Inferior parietal cortex (tissue), 1 donor: ENCODE measurements at regions not wholly inside any gene's neighbourhood (a gene's known extent, or its start where the extent isn't known, plus 50 kb on each side); places are given as distances from the start of the nearest gene placed in this dataset.

ENCODE experiments used
- DNase-seq: peaks from one replicate; pipeline ENCODE4 v3.0.0-alpha.2; 2016; ENCODE audit errors: extremely low spot score

DNA sequence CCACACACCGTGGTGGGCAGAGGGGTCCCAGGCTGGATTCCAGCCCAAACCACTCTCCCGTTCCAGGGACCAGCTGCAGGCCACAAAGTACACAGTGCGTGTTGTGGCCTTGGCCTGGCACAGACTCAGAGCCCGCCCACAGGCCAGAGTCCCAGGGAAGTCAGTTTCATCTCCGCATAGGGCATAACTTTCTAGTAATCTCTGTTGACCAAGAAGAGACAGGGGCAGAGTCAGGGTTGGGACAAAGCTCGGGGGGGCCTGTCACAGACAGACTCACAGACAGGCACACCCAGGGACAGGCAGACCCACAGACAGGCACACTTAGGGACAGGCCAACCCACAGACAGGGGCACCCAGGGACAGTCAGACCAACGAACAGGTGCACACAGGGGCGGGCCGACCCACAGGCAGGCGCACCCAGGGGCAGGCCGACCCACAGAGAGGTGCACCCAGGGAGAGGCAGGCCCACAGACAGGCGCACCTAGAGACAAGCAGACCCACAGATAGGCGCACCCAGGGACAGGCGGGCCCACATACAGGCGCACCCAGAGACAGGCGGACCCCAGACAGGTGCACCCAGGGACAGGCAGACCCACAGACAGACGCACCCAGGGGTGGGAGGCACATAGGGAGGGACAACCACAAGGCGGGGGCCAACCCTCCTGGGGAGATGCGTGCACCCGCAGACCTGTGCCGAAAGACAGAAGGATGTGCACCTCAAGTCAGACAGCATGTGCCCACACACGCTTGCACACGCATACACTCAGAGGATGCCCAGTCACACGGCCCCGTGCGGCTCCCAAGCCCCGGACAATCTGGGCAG lies 323.3 kb upstream of the RTL1 start:
- no peak for DNase-seq

- no peak for DNase-seq
Measured at GRCh38 chr14:101227611-101228594, 324.4 kb upstream of the RTL1 start.

DNA sequence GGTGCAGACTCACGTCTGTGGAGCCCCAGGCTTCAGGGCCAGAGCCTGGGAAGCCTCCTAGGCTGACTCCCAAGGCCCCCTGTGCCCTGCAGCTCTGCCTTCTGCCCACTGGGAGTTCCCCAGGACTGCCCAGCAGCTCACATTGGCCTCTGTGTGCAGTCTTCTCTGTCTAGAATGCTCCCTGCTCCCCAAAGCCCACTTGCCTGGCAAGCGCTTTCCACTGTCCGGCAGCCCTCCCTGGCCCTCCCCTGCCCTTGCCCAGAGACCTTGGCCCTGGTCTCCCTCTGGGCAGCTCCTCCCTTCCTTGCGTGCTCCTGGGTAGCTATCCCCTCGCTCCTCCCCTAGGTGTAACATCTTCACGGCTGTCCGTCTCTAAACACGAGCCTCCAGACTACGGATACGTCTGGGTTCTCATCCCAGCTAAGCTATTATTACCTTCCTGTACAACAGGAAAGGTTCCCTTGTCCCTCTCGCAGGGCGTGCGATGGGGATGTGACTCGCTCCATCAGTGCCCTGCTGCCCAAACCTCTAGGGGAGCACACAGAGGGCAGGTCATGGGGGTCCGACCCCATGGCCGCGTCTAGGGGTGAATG lies 325.5 kb upstream of the RTL1 start:
- no peak for DNase-seq

- DNase-seq: no peak
Measured at GRCh38 chr14:101229666-101230065, 326.1 kb upstream of the RTL1 start.

GRCh38 chr14:101230161-101230850 lies 326.8 kb upstream of the RTL1 start:
- no peak for DNase-seq

DNA sequence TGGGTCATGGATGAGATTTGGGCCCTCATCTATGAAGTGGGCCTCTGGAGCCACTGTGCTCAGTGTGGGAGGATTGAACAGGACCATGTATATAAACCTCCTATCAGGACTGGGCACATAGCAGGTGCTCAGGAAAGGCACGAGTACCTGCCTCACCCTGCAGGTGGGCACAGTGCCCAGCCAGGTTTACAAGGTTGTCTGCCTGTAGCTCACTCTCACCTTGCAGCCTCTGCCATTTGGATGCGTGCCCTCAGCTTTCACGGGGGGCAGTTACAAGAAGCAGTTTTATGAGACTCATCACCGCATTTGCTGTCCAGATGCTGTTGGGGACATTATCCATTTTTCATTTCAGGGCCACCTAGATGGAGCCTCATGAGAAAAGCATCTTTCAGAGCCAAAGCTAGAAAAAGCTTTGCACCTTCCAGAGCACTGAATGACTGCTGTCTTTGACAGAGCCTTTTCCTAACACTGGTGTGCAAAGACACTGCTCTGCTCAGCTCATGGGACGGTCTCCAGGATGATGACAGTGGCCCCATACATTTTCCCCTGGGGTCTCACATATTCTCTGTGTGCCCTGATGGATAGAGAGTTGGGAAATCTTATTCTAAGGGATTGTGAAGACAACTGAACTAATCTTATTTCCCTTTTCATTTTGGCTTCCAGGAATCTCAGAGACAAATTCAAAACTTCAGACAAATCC lies 327.5 kb upstream of the RTL1 start:
- no peak for DNase-seq

DNA sequence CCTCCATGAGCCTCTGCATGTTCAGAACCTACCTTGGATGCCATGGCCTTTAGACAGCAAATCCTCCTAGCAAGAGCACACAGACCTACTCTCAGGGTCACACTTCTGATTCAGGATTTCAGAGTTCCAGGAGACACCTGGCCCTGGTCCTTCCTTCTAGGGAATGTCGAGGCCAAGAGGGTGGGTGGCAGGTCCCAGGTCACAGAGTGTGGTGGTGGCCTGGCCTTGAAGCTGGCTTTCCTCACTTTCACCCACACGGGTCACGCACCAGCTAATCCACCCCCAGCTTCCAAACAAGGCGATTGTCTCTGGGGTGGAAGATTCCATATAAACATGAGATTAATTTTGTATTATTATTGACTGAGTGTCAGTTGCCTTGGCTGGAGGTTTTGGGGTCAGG lies 328.3 kb upstream of the RTL1 start:
- no peak for DNase-seq

- no peak for DNase-seq
Measured at GRCh38 chr14:101232340-101233020, 328.8 kb upstream of the DIO3 start.

- no peak for DNase-seq
Measured at GRCh38 chr14:101233021-101233366, 328.3 kb upstream of the DIO3 start.

- DNase-seq: no peak
Measured at GRCh38 chr14:101233391-101233790, 327.9 kb upstream of the DIO3 start.

DNA sequence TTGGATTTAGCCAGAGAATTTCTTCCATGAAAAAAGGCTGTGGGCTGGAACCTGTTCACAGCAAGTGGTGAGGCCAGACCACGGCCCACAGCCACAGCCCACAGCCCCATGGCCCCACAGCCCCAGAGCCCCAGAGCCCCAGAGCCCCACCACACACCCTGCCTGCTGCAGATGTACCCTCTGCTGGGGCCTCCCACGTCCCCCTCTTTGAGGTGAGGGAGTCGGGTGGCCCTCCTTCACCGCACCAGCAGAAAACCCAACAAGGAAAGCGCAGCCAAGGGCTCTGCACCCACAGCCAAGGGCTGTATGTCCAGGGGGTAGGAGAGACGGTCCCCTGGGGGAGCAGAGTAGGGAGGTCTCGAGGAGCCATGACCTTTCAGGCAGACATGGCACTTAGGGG lies 327.5 kb upstream of the DIO3 start:
- no peak for DNase-seq

GRCh38 chr14:101234244-101234937 lies 326.9 kb upstream of the DIO3 start:
- DNase-seq: no peak

- no peak for DNase-seq
Measured at GRCh38 chr14:101234999-101235334, 326.3 kb upstream of the DIO3 start.

- peak; percentile 46 for DNase-seq
Measured at GRCh38 chr14:101235335-101236103, 325.8 kb upstream of the DIO3 start.

- no peak for DNase-seq
Measured at GRCh38 chr14:101236496-101237251, 324.6 kb upstream of the DIO3 start.

- DNase-seq: no peak
Measured at GRCh38 chr14:101237252-101237616, 324.1 kb upstream of the DIO3 start.

DNA sequence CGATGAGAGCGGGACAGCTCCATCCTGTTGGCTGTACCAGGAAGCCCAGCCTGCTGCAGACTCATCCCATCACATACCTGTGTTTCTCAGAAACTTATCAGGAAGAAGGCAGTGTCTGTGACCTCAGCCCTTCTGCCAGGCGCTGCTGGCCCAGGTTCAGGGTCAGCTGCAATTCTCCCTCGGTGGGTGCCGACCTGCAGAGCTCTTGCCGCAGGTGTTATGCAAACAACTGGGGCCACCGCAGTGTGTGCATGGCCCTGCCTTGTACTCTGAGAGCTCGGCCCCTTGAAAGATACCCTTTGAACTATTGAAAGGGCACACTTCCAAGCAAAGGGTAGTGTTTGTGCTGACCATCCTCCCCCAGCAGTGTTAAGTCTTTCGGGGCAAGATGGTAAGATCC lies 322.2 kb upstream of the DIO3 start:
- no peak for DNase-seq

DNA sequence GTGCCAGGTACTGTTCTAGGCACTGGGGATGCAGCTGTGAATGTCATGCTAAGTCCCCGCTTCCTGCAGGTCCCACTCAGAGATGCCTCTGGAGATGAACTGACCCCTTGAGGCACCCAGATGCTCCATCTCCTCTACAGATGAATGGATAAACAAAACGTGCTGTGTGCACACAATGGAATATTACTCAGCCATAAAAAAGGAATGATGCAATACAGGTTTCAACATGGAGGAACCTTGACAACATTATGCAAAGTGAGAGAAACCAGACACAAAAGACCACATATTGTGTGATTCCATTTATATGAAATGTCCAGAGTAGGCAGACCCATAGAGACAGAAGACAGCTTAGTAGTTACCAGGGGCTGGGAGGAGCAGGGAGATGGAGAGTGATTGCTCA lies 320.1 kb upstream of the DIO3 start:
- no peak for DNase-seq

- DNase-seq: no peak
Measured at GRCh38 chr14:101241807-101242278, 319.5 kb upstream of the DIO3 start.
